HG03575 (cell line): ENCODE measurements at regions not wholly inside any gene's neighbourhood (a gene's known extent, or its start where the extent isn't known, plus 50 kb on each side); places are given as distances from the start of the nearest gene placed in this dataset.

Experiments used
- ATAC-seq: cut with Tn5 transposase; IDR thresholded peaks from one replicate; pipeline ENCODE4 v1.9.1; 2021; ENCODE audit not compliant: unreplicated experiment, insufficient number of reproducible peaks, low FRiP score; ENCODE audit errors: extremely low read depth

- ATAC-seq = no peak
These were observed 255.8 kb upstream of the GPRIN3 start for GRCh38 chr4:89563431-89563830.

- no peak for ATAC-seq
These were observed 255.1 kb upstream of the GPRIN3 start for GRCh38 chr4:89562746-89563145.

DNA sequence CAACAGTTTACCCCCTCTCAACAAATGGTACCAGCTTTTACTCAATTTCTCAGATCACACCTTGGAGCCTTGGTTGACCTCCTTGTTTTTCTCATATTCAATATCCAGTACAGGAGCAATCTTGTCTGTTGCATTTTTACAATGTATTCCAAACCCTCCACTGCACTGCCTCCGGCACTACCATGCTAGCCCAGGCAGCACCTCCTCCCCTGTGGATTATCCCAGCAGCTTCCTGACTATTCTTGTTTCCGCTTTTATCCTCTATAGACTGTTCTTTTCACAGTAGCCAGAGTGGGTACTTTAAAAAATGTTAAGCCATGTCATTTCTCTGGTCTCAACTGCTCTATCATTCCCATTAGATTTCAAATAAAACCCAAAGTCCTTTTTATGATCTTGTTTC is 253.4 kb upstream of the GPRIN3 start:
- no peak for ATAC-seq

- no peak for ATAC-seq
These were observed 250.5 kb upstream of the GPRIN3 start for GRCh38 chr4:89558147-89558546.

DNA sequence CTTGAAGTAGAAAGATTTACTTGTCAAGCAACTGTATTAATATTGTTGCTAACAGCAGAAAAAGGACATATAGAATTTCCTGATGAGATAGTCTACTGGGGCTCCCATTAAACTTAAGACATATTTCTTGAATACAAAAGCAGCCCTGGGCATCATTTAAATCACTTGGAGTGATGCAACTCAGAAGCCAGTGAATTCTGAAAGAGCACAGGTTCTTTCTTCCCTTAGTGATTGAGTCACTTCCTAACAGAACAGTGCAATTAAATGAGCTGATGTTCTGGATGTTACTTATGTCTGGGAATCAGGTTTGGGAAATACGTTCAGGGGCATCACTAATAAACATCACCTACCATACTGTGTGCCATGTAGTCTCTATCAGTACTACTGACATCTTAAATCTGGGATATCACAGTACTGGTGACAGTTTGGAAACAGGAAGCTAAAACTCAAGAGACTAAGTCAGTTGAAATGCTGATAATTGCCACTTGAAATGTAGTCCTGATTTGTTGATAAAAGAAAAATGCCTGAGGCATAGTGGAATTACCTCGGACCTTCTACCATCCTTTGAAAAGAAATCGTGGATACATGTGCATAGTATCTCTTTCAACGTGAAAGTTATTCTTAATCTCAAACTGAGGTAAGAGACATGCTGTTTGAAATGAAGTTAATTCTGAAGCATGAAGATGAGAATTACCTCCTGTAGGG is 249.2 kb upstream of the GPRIN3 start:
- ATAC-seq = no peak

- ATAC-seq = no peak
These were observed 243.6 kb upstream of the GPRIN3 start for GRCh38 chr4:89551191-89551590.

GRCh38 chr4:89549907-89550306 is 242.3 kb upstream of the GPRIN3 start:
- ATAC-seq = no peak

DNA sequence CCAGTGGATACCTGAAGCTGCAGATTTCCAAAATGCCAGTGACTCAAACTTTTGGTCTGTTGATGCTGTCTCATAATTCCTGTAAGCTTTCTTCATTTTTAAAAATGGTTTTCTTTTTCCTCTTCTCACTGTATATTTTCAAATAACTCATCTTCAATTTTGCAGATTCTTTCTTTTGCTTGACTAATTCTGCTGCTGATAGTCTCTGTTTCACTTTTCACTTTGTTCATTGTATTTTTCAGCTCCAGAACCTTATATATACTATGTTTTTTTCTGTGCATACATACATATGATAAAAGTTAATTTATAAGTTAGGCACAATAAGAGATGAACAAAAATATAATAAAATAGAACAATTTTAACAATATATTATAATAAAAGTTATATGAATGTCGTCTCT is 237.7 kb upstream of the GPRIN3 start:
- no peak for ATAC-seq

- ATAC-seq = no peak
These were observed 234.4 kb upstream of the GPRIN3 start for GRCh38 chr4:89541998-89542397.

DNA sequence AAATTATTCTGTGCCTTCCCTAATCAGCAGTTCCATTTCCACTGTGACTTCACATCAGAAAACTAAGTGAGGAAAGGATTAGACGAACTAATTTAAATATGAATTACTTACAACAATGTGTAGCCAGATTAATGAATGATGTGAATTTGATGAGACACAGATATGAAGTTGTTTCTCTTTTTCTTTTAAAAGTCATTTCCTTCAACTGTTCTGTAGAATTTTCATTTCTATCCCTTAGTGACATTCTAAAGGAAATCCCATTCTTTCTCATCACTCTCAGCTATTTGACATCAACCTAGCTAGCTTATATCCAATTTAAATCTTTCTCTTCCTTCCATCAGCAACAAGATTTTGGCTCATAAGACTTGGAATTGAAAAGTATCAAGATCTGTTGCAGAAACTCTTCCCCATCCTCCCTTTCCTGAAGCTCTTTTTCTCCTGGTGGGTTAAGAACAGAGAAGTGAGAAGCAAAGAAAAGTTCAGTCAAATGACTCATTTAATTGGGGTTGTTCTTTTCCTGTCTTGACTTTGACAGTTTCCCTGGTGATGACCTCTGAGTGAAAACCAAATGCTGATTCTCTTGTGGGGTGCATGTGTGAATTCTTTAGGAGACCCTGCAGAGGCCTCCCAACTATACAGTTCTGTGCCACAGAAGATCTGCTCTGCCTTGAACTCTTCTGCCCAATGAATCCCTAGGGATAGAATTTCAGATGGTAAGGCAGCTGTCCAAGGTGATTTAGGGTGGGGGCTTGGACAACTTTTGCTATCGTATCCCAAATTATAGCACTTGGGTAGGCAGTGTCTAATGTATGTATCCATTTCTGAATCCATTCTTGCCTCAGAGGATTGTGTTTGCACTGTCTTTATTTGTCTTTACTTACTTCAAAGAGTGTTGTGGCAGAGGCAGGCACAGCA is 232.5 kb upstream of the GPRIN3 start:
- ATAC-seq = no peak

GRCh38 chr4:89539374-89539773 is 231.8 kb upstream of the GPRIN3 start:
- ATAC-seq = no peak

DNA sequence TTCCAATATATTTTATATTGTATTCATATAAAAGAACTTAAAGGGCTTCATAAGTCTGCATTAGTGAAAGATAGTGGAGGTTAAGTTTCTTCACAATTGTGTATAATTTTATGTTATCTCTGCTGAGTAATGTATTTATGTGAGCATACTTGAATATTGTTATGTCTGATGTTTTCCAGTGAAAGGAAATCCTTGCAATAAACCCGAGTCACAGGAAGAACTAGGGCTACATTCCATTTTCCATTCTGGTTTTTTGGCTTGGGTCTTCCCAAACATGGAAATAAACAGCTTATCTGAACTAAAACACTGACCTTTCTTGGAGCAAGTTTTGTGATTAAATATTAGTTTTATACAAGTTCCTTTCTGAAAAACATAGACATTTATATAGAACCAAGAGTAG is 231.3 kb upstream of the GPRIN3 start:
- ATAC-seq = no peak

- ATAC-seq = no peak
These were observed 230.6 kb upstream of the GPRIN3 start for GRCh38 chr4:89538171-89538570.

DNA sequence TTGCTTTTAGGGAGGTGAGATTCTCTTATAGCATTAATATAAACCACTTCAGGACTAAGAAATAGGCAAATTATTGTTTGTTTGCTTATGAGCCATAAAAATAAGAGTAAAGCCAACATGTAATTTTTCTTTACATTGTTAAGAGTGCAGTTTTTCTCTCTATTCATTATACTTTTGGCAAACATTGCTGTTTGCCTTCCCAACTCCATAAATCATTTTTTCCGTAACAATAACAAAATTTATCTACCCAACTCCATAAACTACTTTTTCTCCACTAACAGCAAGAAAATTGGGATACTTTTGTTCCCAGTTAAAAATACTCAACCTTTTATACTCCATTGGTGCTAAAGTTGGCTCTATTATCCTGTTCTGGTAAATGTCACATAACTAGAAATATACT is 229.7 kb upstream of the GPRIN3 start:
- no peak for ATAC-seq

GRCh38 chr4:89535251-89535650 is 227.7 kb upstream of the GPRIN3 start:
- ATAC-seq = no peak

- ATAC-seq = no peak
These were observed 226.8 kb upstream of the GPRIN3 start for GRCh38 chr4:89534356-89534755.

DNA sequence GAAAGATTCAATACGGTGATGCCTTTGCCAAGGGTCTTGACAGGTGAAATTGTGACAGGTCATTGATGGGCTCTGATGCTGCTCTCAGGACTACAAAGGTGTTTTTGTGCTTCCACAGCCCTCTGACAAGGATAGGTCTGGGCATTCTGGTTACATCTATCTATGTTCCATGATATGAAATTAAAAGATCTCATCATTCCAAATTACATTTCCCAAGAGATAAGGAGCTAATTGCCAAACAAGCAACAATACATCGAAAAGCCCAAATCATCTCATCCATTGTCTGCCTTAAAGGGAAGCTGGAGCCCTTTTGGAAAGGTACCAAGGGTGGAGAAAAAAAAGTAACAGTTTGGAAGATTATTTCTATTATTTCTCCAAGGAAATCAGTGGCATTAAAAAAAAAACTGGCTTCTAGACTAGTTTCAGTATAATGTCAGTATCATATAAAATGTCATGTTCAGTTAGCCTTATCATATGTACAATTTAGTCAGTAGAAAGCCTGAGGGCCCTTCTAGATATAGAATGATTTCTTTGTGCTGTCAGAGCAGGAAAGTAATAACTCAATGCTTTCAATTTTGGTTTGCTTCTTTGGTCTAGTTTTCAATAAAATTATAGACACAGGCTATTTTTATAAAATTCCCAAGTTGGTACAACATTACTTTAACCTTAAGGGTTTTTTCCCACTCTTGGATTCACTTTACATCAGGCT is 224.5 kb upstream of the GPRIN3 start:
- no peak for ATAC-seq

DNA sequence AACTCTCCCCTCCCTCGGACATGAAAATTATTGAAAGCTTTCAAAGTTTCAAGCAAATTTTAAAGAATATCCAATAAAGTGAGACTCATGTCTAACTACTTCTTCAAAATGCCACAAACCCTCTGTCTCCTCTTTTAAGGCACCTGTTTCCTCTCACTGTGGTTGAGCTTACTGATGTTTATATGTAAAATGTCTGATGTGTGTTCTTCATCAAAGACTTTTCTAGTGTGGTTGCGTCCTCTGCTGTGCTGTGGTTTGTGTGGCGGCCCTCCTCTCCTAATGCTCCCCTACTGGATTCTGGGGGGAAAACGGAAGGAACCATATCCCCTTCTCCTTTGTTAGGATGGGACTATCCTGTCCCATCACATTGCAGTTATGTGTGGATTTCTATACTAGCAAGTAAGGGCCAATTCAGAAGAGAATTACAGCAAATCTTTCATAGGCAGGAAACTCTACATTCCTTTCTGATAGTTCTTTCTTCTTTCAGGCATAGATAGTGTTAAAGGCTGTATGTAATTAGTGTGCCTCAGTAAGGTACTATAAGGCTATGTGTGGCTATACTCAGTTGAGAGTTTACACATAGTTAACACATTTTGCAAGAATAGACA is 221.0 kb upstream of the GPRIN3 start:
- ATAC-seq = no peak

GRCh38 chr4:89521826-89522225 is 214.2 kb upstream of the GPRIN3 start:
- ATAC-seq = no peak
